ENCODE measurements at regions not wholly inside any gene's neighbourhood (a gene's known extent, or its start where the extent isn't known, plus 50 kb on each side); places are given as distances from the start of the nearest gene placed in this dataset.

GRCh38 chr13:58858870-58859371, 1227.4 kb downstream of the PCDH17 start:
- no peaks in the 10 kb centered on the region for H3K27me3 Mint-ChIP-seq
- H3K4me1 ChIP-seq (ENCODE audit: insufficient read depth, low read length): no peaks in the 10 kb centered on the region
- H3K36me3 Mint-ChIP-seq (ENCODE audit: low read depth): no peaks in the 10 kb centered on the region
- no peaks in the 10 kb centered on the region for H3K36me3 ChIP-seq (ENCODE audit: insufficient read depth, low read length)
- no peak overlapping the region for H3K27ac Mint-ChIP-seq
- no peak overlapping the region for H3K4me3 Mint-ChIP-seq
- TF ChIP-seq, protein P1, sequence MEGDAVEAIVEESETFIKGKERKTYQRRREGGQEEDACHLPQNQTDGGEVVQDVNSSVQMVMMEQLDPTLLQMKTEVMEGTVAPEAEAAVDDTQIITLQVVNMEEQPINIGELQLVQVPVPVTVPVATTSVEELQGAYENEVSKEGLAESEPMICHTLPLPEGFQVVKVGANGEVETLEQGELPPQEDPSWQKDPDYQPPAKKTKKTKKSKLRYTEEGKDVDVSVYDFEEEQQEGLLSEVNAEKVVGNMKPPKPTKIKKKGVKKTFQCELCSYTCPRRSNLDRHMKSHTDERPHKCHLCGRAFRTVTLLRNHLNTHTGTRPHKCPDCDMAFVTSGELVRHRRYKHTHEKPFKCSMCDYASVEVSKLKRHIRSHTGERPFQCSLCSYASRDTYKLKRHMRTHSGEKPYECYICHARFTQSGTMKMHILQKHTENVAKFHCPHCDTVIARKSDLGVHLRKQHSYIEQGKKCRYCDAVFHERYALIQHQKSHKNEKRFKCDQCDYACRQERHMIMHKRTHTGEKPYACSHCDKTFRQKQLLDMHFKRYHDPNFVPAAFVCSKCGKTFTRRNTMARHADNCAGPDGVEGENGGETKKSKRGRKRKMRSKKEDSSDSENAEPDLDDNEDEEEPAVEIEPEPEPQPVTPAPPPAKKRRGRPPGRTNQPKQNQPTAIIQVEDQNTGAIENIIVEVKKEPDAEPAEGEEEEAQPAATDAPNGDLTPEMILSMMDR (IDR thresholded peaks at IDR 0.05): no peak
- H3K4me1 Mint-ChIP-seq (ENCODE audit: low read depth): no peaks in the 10 kb centered on the region
- ATAC-seq (ENCODE audit: poor library complexity) (no peak), DNase-seq (no peak)
- H3K9me3 Mint-ChIP-seq: peaks cover 6% of the 10 kb centered on the region
- CTCF ChIA-PET: no interaction called here
- H3K27me3 ChIP-seq (ENCODE audit: control insufficient read depth in 1 of 2, insufficient read depth in 2 of 2, low read length in 2 of 2): no peaks in the 10 kb centered on the region
- intact Hi-C loops (cut with DNase I, micrococcal nuclease): no loop called here
- H3K27ac ChIP-seq (ENCODE audit: low read depth in 1 of 2, low read length in 2 of 2): no peak overlapping the region
- H3K4me3 ChIP-seq (ENCODE audit: low read length): no peak overlapping the region
- POLR2A ChIA-PET: no interaction called here
- peaks cover 0 to 36% of the 10 kb centered on the region in 2 experiments for H3K9me3 ChIP-seq (ENCODE audit: control insufficient read depth in 1 of 2, insufficient read depth in 1 of 2, low read length in 2 of 2)

DNA sequence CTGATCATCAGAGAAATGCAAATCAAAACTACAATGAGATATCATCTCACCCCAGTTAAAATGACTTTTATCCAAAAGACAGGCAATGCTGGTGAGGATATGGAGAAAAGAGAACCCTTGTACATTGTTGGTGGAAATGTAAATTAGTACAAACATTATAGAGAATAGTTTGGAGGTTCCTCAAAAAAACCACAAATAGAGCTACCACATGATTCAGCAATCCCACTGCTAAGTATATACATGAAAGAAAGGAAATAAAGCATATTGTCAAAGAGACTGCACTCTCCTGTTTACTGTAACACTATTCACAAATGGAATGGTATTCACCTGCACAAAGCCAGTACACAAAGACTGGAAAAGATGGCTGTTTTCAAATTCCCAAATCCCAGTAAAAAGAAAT, 1233.7 kb downstream of the PCDH17 start:
- POLR2A ChIA-PET: no interaction called here
- Histone ChIP-seq H3K4me3 (ENCODE audit: low read length) (no peak overlapping the region), H3K4me1 (ENCODE audit: insufficient read depth, low read length) (no peaks in the 10 kb centered on the region), H3K36me3 (ENCODE audit: insufficient read depth, low read length) (no peaks in the 10 kb centered on the region), H3K27me3 (ENCODE audit: control insufficient read depth in 1 of 2, insufficient read depth in 2 of 2, low read length in 2 of 2) (no peaks in the 10 kb centered on the region), H3K27ac (ENCODE audit: low read depth in 1 of 2, low read length in 2 of 2) (no peak overlapping the region), H3K9me3 (ENCODE audit: control insufficient read depth in 1 of 2, insufficient read depth in 1 of 2, low read length in 2 of 2) (peaks cover 0 to 10% of the 10 kb centered on the region in 2 experiments)
- CTCF ChIA-PET: no interaction called here
- Mint-ChIP-seq H3K27ac (no peak overlapping the region), H3K36me3 (ENCODE audit: low read depth) (no peaks in the 10 kb centered on the region), H3K4me3 (no peak overlapping the region), H3K27me3 (no peaks in the 10 kb centered on the region), H3K9me3 (peaks cover 10% of the 10 kb centered on the region), H3K4me1 (ENCODE audit: low read depth) (no peaks in the 10 kb centered on the region)
- intact Hi-C loops (cut with DNase I, micrococcal nuclease): no loop called here
- no peak for ATAC-seq (ENCODE audit: poor library complexity)
- DNase-seq: no peak
- TF ChIP-seq, protein P1 (IDR thresholded peaks at IDR 0.05): no peak

DNA sequence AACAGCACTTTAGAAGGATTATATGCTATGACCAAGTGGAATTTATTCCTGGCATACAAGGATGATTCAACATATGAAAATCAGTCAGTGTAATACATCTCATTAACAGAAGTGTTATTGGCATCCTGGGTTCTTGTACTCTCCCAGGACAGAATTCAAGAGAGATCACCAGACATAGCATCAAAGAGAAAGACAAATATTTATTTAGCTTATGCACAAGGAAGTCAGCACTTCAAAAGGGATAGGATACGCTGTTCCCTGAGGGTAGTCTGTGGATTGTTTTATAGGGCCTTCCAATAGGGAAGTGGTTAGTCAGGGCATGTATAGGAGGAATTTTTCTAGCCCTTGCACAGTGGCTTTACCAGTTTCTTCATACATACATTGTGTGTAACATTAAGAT, 1238.0 kb downstream of the PCDH17 start:
- H3K27ac ChIP-seq (ENCODE audit: low read depth in 1 of 2, low read length in 2 of 2): no peak overlapping the region
- H3K36me3 ChIP-seq (ENCODE audit: insufficient read depth, low read length): no peaks in the 10 kb centered on the region
- Mint-ChIP-seq H3K9me3 (peaks cover 14% of the 10 kb centered on the region), H3K4me3 (no peak overlapping the region), H3K36me3 (ENCODE audit: low read depth) (no peaks in the 10 kb centered on the region), H3K27ac (no peak overlapping the region), H3K4me1 (ENCODE audit: low read depth) (no peaks in the 10 kb centered on the region), H3K27me3 (no peaks in the 10 kb centered on the region)
- ATAC-seq (ENCODE audit: poor library complexity) (no peak), DNase-seq (no peak)
- POLR2A ChIA-PET: no interaction called here
- H3K4me1 ChIP-seq (ENCODE audit: insufficient read depth, low read length): no peaks in the 10 kb centered on the region
- intact Hi-C loops (cut with DNase I, micrococcal nuclease): no loop called here
- TF ChIP-seq, protein P1 (IDR thresholded peaks at IDR 0.05): no peak
- H3K27me3 ChIP-seq (ENCODE audit: control insufficient read depth in 1 of 2, insufficient read depth in 2 of 2, low read length in 2 of 2): no peaks in the 10 kb centered on the region
- CTCF ChIA-PET: no interaction called here
- H3K4me3 ChIP-seq (ENCODE audit: low read length): no peak overlapping the region
- no peaks in the 10 kb centered on the region for H3K9me3 ChIP-seq (ENCODE audit: control insufficient read depth in 1 of 2, insufficient read depth in 1 of 2, low read length in 2 of 2)

Data from CD4-positive, alpha-beta T cell (primary cell).